GM23338 (cell line): ENCODE measurements at regions not wholly inside any gene's neighbourhood (a gene's known extent, or its start where the extent isn't known, plus 50 kb on each side); places are given as distances from the start of the nearest gene placed in this dataset.

Experiments used
- ATAC-seq: fragments of 200-7000 bp; cut with Tn5 transposase; 3 replicates; pipeline ENCODE4 v1.9.1; 2020
- DNase-seq: peaks from one replicate; pipeline ENCODE4 v3.0.0-alpha.2; 2015; ENCODE audit warnings: low spot score
- H2AFZ ChIP-seq: fragments of 200-600 bp; sonication (generic); 2 replicates; pipeline ENCODE4 v1.8.0; 2016; ENCODE audit warnings: antibody characterized with exemption, mild to moderate bottlenecking, moderate library complexity
- H3F3A ChIP-seq: fragments of 200-600 bp; sonication (generic); replicated peaks from 2 replicates; pipeline ENCODE4 v1.8.0; 2017; ENCODE audit warnings: antibody characterized with exemption, mixed run types, low read depth
- H3K27ac ChIP-seq: fragments of 200-600 bp; sonication (generic); 2 replicates; pipeline ENCODE4 v1.6.1; 2016; ENCODE audit warnings: low read depth
- H3K27me3 ChIP-seq: fragments of 200-600 bp; sonication (generic); 2 replicates; pipeline ENCODE4 v1.8.0; 2016; ENCODE audit warnings: mild to moderate bottlenecking, mixed run types, moderate library complexity; ENCODE audit not compliant: insufficient read depth
- H3K36me3 ChIP-seq: fragments of 200-600 bp; sonication (generic); 2 replicates; pipeline ENCODE4 v1.8.0; 2016; ENCODE audit warnings: mild to moderate bottlenecking; ENCODE audit not compliant: insufficient read depth
- H3K4me1 ChIP-seq: fragments of 200-600 bp; sonication (generic); 2 replicates; pipeline ENCODE4 v1.8.0; 2016; ENCODE audit warnings: mild to moderate bottlenecking, moderate library complexity; ENCODE audit not compliant: insufficient read depth
- H3K4me2 ChIP-seq: fragments of 200-600 bp; sonication (generic); 2 replicates; pipeline ENCODE4 v1.7.1; 2017; ENCODE audit warnings: mixed run types
- H3K4me3 ChIP-seq: fragments of 200-600 bp; sonication (generic); 2 replicates; pipeline ENCODE4 v1.6.1; 2016; ENCODE audit warnings: mixed run types
- H3K79me2 ChIP-seq: fragments of 200-600 bp; sonication (generic); replicated peaks from 2 replicates; pipeline ENCODE4 v1.8.0; 2017; ENCODE audit warnings: mild to moderate bottlenecking; ENCODE audit not compliant: insufficient read depth
- H3K9me2 ChIP-seq: fragments of 200-600 bp; sonication (generic); 2 replicates; pipeline ENCODE4 v1.8.0; 2017; ENCODE audit not compliant: insufficient read depth
- H4K20me1 ChIP-seq: fragments of 200-600 bp; sonication (generic); replicated peaks from 2 replicates; pipeline ENCODE4 v1.8.0; 2017; ENCODE audit warnings: mild to moderate bottlenecking; ENCODE audit not compliant: insufficient read depth
- H3K27ac Mint-ChIP-seq: 2 replicates; pipeline ENCODE4 v1.8.0; 2020; ENCODE audit warnings: inconsistent platforms, mild to moderate bottlenecking, moderate library complexity, mixed read lengths
- H3K27me3 Mint-ChIP-seq: 3 replicates; pipeline ENCODE4 v1.8.0; 2022; ENCODE audit warnings: low read depth, mild to moderate bottlenecking, moderate library complexity, mixed read lengths, inconsistent platforms; ENCODE audit not compliant: insufficient read depth, poor library complexity
- H3K36me3 Mint-ChIP-seq: 3 replicates; pipeline ENCODE4 v1.8.0; 2021; ENCODE audit warnings: low read depth, mild to moderate bottlenecking, inconsistent platforms, moderate library complexity, mixed read lengths
- H3K4me1 Mint-ChIP-seq: 3 replicates; pipeline ENCODE4 v1.8.0; 2020; ENCODE audit warnings: mild to moderate bottlenecking, inconsistent platforms, mixed read lengths
- H3K4me3 Mint-ChIP-seq: 3 replicates; pipeline ENCODE4 v1.8.0; 2021; ENCODE audit warnings: moderate library complexity, mild to moderate bottlenecking, inconsistent platforms, mixed read lengths
- H3K9me3 Mint-ChIP-seq: 3 replicates; pipeline ENCODE4 v1.8.0; 2020; ENCODE audit warnings: moderate library complexity, mild to moderate bottlenecking, inconsistent platforms, mixed read lengths
- CREB1 ChIP-seq: fragments of 250-450 bp; sonication (Bioruptor Pico); IDR thresholded peaks from 2 replicates; pipeline ENCODE4 v1.5.0; 2020; ENCODE audit warnings: low read depth, mild to moderate bottlenecking, moderate library complexity
- CTCF ChIP-seq, 2 experiments: fragments of 200-600 bp in 1 of 2; sonication (generic) in 1 of 2; conservative IDR thresholded peaks; 2 replicates each; pipeline versions ENCODE4 v1.5.1 to v1.6.1; 2016 to 2017; ENCODE audit warnings: antibody characterized with exemption in 2 of 2, low read depth in 2 of 2, mild to moderate bottlenecking in 2 of 2, moderate library complexity in 1 of 2
- EZH2 ChIP-seq: fragments of 200-600 bp; sonication (generic); IDR thresholded peaks from one replicate; pipeline ENCODE4 v1.8.0; 2017; ENCODE audit warnings: antibody characterized with exemption, mild to moderate bottlenecking, low read depth; ENCODE audit not compliant: unreplicated experiment
- EZH2phosphoT487 ChIP-seq: fragments of 200-600 bp; sonication (generic); IDR thresholded peaks from one replicate; pipeline ENCODE4 v1.8.1; 2018; ENCODE audit warnings: antibody characterized with exemption; ENCODE audit not compliant: unreplicated experiment
- JUNB ChIP-seq: IDR thresholded peaks from one replicate; pipeline ENCODE4 v1.6.1; 2016; ENCODE audit warnings: antibody characterized with exemption; ENCODE audit not compliant: unreplicated experiment
- NANOG ChIP-seq: IDR thresholded peaks from 2 replicates; pipeline ENCODE4 v1.6.1; 2016; ENCODE audit warnings: antibody characterized with exemption, borderline replicate concordance
- POLR2AphosphoS5 ChIP-seq: IDR thresholded peaks from 2 replicates; pipeline ENCODE4 v1.6.1; 2016; ENCODE audit warnings: antibody characterized with exemption, low read depth
- STAT1 ChIP-seq: IDR thresholded peaks from one replicate; pipeline ENCODE4 v1.6.1; 2016; ENCODE audit warnings: antibody characterized with exemption; ENCODE audit not compliant: unreplicated experiment
- ZNF114 ChIP-seq: fragments of 250-450 bp; sonication (Bioruptor Pico); IDR thresholded peaks from 2 replicates; pipeline ENCODE4 v1.5.0; 2020; ENCODE audit warnings: mild to moderate bottlenecking, moderate library complexity
- ZNF331 ChIP-seq: fragments of 250-450 bp; sonication (Bioruptor Pico); IDR thresholded peaks from 2 replicates; pipeline ENCODE4 v1.5.0; 2020; ENCODE audit warnings: low read depth, mild to moderate bottlenecking, moderate library complexity
- TF ChIP-seq, protein P1 (sequence below): fragments of 250-450 bp; sonication (Bioruptor Pico); IDR thresholded peaks from 2 replicates; pipeline ENCODE4 v1.5.0; 2020; ENCODE audit warnings: mild to moderate bottlenecking, moderate library complexity
- TF ChIP-seq, protein P2 (sequence below): IDR thresholded peaks from one replicate; pipeline ENCODE4 v1.6.1; 2018; ENCODE audit warnings: antibody characterized with exemption; ENCODE audit not compliant: unreplicated experiment
- TF ChIP-seq, protein P3 (sequence below): IDR thresholded peaks from 2 replicates; pipeline ENCODE4 v1.6.1; 2016; ENCODE audit warnings: antibody characterized with exemption

DNA sequence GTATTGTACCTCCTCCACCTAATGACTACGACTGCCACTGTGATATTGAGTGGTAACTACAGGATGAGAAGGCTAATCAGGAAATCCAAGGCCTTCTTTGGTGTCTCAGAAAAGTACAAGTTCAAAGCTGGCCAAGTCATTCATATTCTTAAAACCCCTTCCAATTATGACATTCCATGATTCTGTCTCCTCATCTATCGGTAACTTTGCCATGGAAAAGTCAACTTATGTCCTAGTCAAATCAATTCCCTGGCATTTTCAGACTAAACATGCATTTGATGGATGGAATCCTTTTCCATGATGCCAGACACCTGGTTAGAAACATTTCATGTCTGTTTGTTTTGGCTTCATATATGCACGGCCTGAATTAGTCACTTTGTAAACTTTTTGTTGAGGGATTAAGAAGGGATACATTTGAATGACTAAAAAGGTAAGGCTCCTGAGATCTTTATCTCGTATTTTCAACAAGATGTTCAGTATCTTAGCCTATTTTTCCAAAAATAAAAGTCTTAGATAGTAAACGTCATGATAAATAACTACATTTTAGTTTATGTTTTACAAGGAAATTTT is 186.5 kb downstream of the NHLRC3 start:
- ATAC-seq (no peak), DNase-seq (no peak)
- Histone ChIP-seq H3K4me1 (no peaks in the 10 kb centered on the region), H3K9me2 (no peaks in the 10 kb centered on the region), H3K4me2 (no peak overlapping the region), H3K27me3 (no peaks in the 10 kb centered on the region), H3K79me2 (no peaks in the 10 kb centered on the region), H3K27ac (no peak overlapping the region), H2AFZ (no peak overlapping the region), H3K4me3 (no peak overlapping the region), H3K36me3 (no peaks in the 10 kb centered on the region), H3F3A (no peaks in the 10 kb centered on the region), H4K20me1 (no peaks in the 10 kb centered on the region)
- Mint-ChIP-seq H3K4me1 (no peaks in the 10 kb centered on the region), H3K36me3 (no peaks in the 10 kb centered on the region), H3K27ac (no peak overlapping the region), H3K4me3 (no peak overlapping the region), H3K27me3 (no peaks in the 10 kb centered on the region), H3K9me3 (peaks cover 4% of the 10 kb centered on the region; the same call in 1 of the 3 replicates)
- TF ChIP-seq, protein P1, sequence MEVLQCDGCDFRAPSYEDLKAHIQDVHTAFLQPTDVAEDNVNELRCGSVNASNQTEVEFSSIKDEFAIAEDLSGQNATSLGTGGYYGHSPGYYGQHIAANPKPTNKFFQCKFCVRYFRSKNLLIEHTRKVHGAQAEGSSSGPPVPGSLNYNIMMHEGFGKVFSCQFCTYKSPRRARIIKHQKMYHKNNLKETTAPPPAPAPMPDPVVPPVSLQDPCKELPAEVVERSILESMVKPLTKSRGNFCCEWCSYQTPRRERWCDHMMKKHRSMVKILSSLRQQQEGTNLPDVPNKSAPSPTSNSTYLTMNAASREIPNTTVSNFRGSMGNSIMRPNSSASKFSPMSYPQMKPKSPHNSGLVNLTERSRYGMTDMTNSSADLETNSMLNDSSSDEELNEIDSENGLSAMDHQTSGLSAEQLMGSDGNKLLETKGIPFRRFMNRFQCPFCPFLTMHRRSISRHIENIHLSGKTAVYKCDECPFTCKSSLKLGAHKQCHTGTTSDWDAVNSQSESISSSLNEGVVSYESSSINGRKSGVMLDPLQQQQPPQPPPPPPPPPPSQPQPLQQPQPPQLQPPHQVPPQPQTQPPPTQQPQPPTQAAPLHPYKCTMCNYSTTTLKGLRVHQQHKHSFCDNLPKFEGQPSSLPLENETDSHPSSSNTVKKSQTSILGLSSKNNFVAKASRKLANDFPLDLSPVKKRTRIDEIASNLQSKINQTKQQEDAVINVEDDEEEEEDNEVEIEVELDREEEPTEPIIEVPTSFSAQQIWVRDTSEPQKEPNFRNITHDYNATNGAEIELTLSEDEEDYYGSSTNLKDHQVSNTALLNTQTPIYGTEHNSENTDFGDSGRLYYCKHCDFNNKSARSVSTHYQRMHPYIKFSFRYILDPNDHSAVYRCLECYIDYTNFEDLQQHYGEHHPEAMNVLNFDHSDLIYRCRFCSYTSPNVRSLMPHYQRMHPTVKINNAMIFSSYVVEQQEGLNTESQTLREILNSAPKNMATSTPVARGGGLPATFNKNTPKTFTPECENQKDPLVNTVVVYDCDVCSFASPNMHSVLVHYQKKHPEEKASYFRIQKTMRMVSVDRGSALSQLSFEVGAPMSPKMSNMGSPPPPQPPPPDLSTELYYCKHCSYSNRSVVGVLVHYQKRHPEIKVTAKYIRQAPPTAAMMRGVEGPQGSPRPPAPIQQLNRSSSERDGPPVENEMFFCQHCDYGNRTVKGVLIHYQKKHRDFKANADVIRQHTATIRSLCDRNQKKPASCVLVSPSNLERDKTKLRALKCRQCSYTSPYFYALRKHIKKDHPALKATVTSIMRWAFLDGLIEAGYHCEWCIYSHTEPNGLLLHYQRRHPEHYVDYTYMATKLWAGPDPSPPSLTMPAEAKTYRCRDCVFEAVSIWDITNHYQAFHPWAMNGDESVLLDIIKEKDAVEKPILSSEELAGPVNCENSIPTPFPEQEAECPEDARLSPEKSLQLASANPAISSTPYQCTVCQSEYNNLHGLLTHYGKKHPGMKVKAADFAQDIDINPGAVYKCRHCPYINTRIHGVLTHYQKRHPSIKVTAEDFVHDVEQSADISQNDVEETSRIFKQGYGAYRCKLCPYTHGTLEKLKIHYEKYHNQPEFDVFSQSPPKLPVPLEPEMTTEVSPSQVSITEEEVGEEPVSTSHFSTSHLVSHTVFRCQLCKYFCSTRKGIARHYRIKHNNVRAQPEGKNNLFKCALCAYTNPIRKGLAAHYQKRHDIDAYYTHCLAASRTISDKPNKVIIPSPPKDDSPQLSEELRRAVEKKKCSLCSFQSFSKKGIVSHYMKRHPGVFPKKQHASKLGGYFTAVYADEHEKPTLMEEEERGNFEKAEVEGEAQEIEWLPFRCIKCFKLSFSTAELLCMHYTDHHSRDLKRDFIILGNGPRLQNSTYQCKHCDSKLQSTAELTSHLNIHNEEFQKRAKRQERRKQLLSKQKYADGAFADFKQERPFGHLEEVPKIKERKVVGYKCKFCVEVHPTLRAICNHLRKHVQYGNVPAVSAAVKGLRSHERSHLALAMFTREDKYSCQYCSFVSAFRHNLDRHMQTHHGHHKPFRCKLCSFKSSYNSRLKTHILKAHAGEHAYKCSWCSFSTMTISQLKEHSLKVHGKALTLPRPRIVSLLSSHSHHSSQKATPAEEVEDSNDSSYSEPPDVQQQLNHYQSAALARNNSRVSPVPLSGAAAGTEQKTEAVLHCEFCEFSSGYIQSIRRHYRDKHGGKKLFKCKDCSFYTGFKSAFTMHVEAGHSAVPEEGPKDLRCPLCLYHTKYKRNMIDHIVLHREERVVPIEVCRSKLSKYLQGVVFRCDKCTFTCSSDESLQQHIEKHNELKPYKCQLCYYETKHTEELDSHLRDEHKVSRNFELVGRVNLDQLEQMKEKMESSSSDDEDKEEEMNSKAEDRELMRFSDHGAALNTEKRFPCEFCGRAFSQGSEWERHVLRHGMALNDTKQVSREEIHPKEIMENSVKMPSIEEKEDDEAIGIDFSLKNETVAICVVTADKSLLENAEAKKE: no peak
- no peak for TF ChIP-seq NANOG
- TF ChIP-seq STAT1: no peak
- TF ChIP-seq JUNB: no peak
- TF ChIP-seq ZNF331 (CRISPR knock-in tag): no peak
- TF ChIP-seq, protein P2, sequence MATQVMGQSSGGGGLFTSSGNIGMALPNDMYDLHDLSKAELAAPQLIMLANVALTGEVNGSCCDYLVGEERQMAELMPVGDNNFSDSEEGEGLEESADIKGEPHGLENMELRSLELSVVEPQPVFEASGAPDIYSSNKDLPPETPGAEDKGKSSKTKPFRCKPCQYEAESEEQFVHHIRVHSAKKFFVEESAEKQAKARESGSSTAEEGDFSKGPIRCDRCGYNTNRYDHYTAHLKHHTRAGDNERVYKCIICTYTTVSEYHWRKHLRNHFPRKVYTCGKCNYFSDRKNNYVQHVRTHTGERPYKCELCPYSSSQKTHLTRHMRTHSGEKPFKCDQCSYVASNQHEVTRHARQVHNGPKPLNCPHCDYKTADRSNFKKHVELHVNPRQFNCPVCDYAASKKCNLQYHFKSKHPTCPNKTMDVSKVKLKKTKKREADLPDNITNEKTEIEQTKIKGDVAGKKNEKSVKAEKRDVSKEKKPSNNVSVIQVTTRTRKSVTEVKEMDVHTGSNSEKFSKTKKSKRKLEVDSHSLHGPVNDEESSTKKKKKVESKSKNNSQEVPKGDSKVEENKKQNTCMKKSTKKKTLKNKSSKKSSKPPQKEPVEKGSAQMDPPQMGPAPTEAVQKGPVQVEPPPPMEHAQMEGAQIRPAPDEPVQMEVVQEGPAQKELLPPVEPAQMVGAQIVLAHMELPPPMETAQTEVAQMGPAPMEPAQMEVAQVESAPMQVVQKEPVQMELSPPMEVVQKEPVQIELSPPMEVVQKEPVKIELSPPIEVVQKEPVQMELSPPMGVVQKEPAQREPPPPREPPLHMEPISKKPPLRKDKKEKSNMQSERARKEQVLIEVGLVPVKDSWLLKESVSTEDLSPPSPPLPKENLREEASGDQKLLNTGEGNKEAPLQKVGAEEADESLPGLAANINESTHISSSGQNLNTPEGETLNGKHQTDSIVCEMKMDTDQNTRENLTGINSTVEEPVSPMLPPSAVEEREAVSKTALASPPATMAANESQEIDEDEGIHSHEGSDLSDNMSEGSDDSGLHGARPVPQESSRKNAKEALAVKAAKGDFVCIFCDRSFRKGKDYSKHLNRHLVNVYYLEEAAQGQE: no peak
- no peak for TF ChIP-seq CREB1 (CRISPR knock-in tag)
- TF ChIP-seq, protein P3, sequence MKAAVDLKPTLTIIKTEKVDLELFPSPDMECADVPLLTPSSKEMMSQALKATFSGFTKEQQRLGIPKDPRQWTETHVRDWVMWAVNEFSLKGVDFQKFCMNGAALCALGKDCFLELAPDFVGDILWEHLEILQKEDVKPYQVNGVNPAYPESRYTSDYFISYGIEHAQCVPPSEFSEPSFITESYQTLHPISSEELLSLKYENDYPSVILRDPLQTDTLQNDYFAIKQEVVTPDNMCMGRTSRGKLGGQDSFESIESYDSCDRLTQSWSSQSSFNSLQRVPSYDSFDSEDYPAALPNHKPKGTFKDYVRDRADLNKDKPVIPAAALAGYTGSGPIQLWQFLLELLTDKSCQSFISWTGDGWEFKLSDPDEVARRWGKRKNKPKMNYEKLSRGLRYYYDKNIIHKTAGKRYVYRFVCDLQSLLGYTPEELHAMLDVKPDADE: no peak
- TF ChIP-seq EZH2phosphoT487: no peak
- no peak for TF ChIP-seq CTCF (conservative IDR thresholded peaks at IDR 0.05; ENCODE audit: low read depth in 2 of 2)
- no peak for TF ChIP-seq POLR2AphosphoS5
- no peak for TF ChIP-seq ZNF114
- no peak for TF ChIP-seq EZH2
